Upper lobe of left lung (tissue), 4 donors: ENCODE measurements at regions not wholly inside any gene's neighbourhood (a gene's known extent, or its start where the extent isn't known, plus 50 kb on each side); places are given as distances from the start of the nearest gene placed in this dataset.

Experiments
- CTCF ChIP-seq, 6 experiments: fragments of 450-650 bp in 4 of 6; fragments of 200-600 bp in 2 of 6; sonication (generic) in 2 of 6; IDR thresholded peaks; one replicate each; pipeline ENCODE4 v1.5.1; 2016 to 2019; ENCODE audit warnings: antibody characterized with exemption in 6 of 6
- EP300 ChIP-seq, 4 donors: sonication (generic); formaldehyde crosslinking; IDR thresholded peaks; one replicate each; pipeline ENCODE4 v1.5.1; 2017; ENCODE audit warnings: antibody characterized with exemption in 4 of 4, control low read depth in 2 of 4

GRCh38 chr6:40054602-40055001 lies 120.3 kb upstream of the MOCS1 start:
- TF ChIP-seq CTCF (IDR thresholded peaks at IDR 0.05) (no peak), EP300 (IDR thresholded peaks at IDR 0.05) (no peak)
